ENCODE measurements at regions not wholly inside any gene's neighbourhood (a gene's known extent, or its start where the extent isn't known, plus 50 kb on each side); places are given as distances from the start of the nearest gene placed in this dataset.

DNA sequence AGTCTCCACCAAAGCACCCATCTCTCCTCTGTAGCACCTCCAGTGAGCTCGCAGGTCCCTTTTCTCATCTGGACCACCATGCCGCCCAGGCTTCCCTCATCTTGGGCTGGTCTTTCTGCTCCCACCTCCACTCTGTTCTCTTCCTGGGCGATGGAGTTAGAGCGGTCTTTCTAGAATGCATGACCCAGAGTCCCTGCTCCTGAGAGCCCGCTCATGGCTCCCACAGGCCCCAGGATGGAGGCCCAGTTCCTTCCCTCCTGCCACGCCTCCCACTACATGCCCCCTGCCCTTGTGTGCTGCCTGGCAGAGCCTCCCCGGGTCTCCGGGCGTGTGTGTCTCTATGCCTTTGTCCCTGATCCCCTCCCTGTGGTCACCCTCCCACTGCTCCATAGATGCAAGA lies 100.7 kb upstream of the RTL1 start:
- Histone ChIP-seq H3K9me3 (ENCODE audit: control insufficient read depth, low read length) (no peaks in the 10 kb centered on the region), H3K36me3 (ENCODE audit: control insufficient read depth, insufficient read depth, low read length, severe bottlenecking) (peaks cover 9% of the 10 kb centered on the region), H3K9ac (ENCODE audit: low read length) (no peak overlapping the region), H3K4me3 (ENCODE audit: low read length) (no peak overlapping the region), H3K4me1 (ENCODE audit: control insufficient read depth, insufficient read depth, low read length) (peaks cover 33% of the 10 kb centered on the region), H3K27me3 (replicated peaks; ENCODE audit: control insufficient read depth, insufficient read depth, low read length) (no peaks in the 10 kb centered on the region)
- DNase-seq (ENCODE audit: low read depth): no peak

GRCh38 chr14:101004954-101005353 lies 101.4 kb upstream of the RTL1 start:
- H3K4me1 ChIP-seq (ENCODE audit: control insufficient read depth, insufficient read depth, low read length): peaks cover 33% of the 10 kb centered on the region
- DNase-seq (ENCODE audit: low read depth): peak; percentile 69
- no peaks in the 10 kb centered on the region for H3K27me3 ChIP-seq (replicated peaks; ENCODE audit: control insufficient read depth, insufficient read depth, low read length)
- H3K9ac ChIP-seq (ENCODE audit: low read length): no peak overlapping the region
- no peaks in the 10 kb centered on the region for H3K9me3 ChIP-seq (ENCODE audit: control insufficient read depth, low read length)
- peaks cover 10% of the 10 kb centered on the region for H3K36me3 ChIP-seq (ENCODE audit: control insufficient read depth, insufficient read depth, low read length, severe bottlenecking)
- H3K4me3 ChIP-seq (ENCODE audit: low read length): no peak overlapping the region

- H3K9me3 ChIP-seq (ENCODE audit: control insufficient read depth, low read length): no peaks in the 10 kb centered on the region
- no peaks in the 10 kb centered on the region for H3K27me3 ChIP-seq (replicated peaks; ENCODE audit: control insufficient read depth, insufficient read depth, low read length)
- peaks cover 33% of the 10 kb centered on the region for H3K4me1 ChIP-seq (ENCODE audit: control insufficient read depth, insufficient read depth, low read length)
- no peak for DNase-seq (ENCODE audit: low read depth)
- no peak overlapping the region for H3K9ac ChIP-seq (ENCODE audit: low read length)
- H3K36me3 ChIP-seq (ENCODE audit: control insufficient read depth, insufficient read depth, low read length, severe bottlenecking): peaks cover 15% of the 10 kb centered on the region
- H3K4me3 ChIP-seq (ENCODE audit: low read length): no peak overlapping the region
These were observed 101.9 kb upstream of the RTL1 start for GRCh38 chr14:101005447-101005846.

- no peaks in the 10 kb centered on the region for H3K9me3 ChIP-seq (ENCODE audit: control insufficient read depth, low read length)
- H3K4me1 ChIP-seq (ENCODE audit: control insufficient read depth, insufficient read depth, low read length): peaks cover 33% of the 10 kb centered on the region
- H3K36me3 ChIP-seq (ENCODE audit: control insufficient read depth, insufficient read depth, low read length, severe bottlenecking): peaks cover 19% of the 10 kb centered on the region
- peak; percentile 22 for DNase-seq (ENCODE audit: low read depth)
- no peak overlapping the region for H3K4me3 ChIP-seq (ENCODE audit: low read length)
- no peaks in the 10 kb centered on the region for H3K27me3 ChIP-seq (replicated peaks; ENCODE audit: control insufficient read depth, insufficient read depth, low read length)
- no peak overlapping the region for H3K9ac ChIP-seq (ENCODE audit: low read length)
These were observed 102.5 kb upstream of the RTL1 start for GRCh38 chr14:101006008-101006407.

DNA sequence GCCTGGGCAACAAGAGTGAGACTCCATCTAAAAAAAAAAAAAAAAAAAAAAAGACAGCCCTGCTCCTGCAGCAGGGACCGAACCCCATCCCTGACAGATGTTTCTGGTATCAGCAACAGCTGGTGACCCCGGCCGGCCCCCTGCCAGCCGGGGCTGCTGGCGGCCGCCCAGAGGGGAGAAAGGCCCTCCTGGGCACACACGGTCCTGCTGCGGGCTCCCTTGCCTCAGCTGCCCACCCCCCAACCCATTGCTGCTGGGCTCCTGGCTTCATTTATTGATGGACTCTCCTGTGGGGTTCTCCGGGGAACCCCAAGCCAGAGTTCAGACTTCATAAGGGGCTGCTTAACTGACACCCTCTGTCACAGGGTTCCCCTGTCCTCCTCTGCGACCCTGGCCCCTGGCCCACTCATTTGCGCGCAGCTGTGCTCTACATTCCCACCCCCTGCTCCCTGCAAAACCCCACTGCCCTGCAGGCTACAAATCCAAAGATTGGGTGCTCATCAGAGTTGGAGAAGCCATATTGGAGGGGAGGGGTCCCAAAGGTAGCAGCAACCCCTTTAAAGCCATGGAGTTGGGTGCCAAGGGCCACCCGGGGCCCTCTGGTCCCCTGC lies 103.6 kb upstream of the RTL1 start:
- peaks cover 21% of the 10 kb centered on the region for H3K36me3 ChIP-seq (ENCODE audit: control insufficient read depth, insufficient read depth, low read length, severe bottlenecking)
- DNase-seq (ENCODE audit: low read depth): no peak
- no peak overlapping the region for H3K4me3 ChIP-seq (ENCODE audit: low read length)
- peaks cover 25% of the 10 kb centered on the region for H3K4me1 ChIP-seq (ENCODE audit: control insufficient read depth, insufficient read depth, low read length)
- H3K27me3 ChIP-seq (replicated peaks; ENCODE audit: control insufficient read depth, insufficient read depth, low read length): no peaks in the 10 kb centered on the region
- H3K9me3 ChIP-seq (ENCODE audit: control insufficient read depth, low read length): peaks cover 6% of the 10 kb centered on the region
- H3K9ac ChIP-seq (ENCODE audit: low read length): no peak overlapping the region

DNA sequence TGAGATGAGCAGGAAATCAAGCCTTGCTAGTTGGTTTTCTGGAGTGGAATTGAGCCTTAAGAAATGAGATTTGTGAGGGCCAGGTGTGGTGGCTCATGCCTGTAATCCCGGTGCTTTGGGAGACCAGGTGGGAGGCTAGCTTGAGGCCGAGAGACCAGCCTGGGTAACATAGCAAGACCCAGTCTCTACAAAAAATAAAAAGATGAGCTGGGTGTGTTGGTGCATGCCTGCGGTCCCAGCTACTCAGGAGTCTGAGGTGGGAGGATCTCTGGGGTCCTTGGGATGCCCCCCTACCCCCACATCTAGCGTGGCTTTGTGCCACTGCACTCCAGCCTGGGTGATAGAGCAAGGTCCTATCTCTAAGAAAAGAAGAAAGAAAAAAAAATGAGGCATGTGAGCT lies 104.2 kb upstream of the RTL1 start:
- Histone ChIP-seq H3K36me3 (ENCODE audit: control insufficient read depth, insufficient read depth, low read length, severe bottlenecking) (peaks cover 22% of the 10 kb centered on the region), H3K4me3 (ENCODE audit: low read length) (no peak overlapping the region)

GRCh38 chr14:101008196-101008595 lies 104.7 kb upstream of the RTL1 start:
- no peaks in the 10 kb centered on the region for H3K27me3 ChIP-seq (replicated peaks; ENCODE audit: control insufficient read depth, insufficient read depth, low read length)
- H3K9ac ChIP-seq (ENCODE audit: low read length): no peak overlapping the region
- H3K4me3 ChIP-seq (ENCODE audit: low read length): no peak overlapping the region
- peaks cover 21% of the 10 kb centered on the region for H3K4me1 ChIP-seq (ENCODE audit: control insufficient read depth, insufficient read depth, low read length)
- H3K9me3 ChIP-seq (ENCODE audit: control insufficient read depth, low read length): peaks cover 11% of the 10 kb centered on the region
- no peak for DNase-seq (ENCODE audit: low read depth)
- peaks cover 18% of the 10 kb centered on the region for H3K36me3 ChIP-seq (ENCODE audit: control insufficient read depth, insufficient read depth, low read length, severe bottlenecking)

More for the DNA sequence above, 104.2 kb upstream of the RTL1 start:
- Histone ChIP-seq H3K9me3 (ENCODE audit: control insufficient read depth, low read length) (peaks cover 11% of the 10 kb centered on the region), H3K4me1 (ENCODE audit: control insufficient read depth, insufficient read depth, low read length) (peaks cover 21% of the 10 kb centered on the region), H3K9ac (ENCODE audit: low read length) (no peak overlapping the region), H3K27me3 (replicated peaks; ENCODE audit: control insufficient read depth, insufficient read depth, low read length) (no peaks in the 10 kb centered on the region)
- no peak for DNase-seq (ENCODE audit: low read depth)

GRCh38 chr14:101008631-101009336 lies 105.3 kb upstream of the RTL1 start:
- peaks cover 18% of the 10 kb centered on the region for H3K36me3 ChIP-seq (ENCODE audit: control insufficient read depth, insufficient read depth, low read length, severe bottlenecking)
- peaks cover 11% of the 10 kb centered on the region for H3K9me3 ChIP-seq (ENCODE audit: control insufficient read depth, low read length)
- no peak for DNase-seq (ENCODE audit: low read depth)
- no peaks in the 10 kb centered on the region for H3K27me3 ChIP-seq (replicated peaks; ENCODE audit: control insufficient read depth, insufficient read depth, low read length)
- H3K4me3 ChIP-seq (ENCODE audit: low read length): no peak overlapping the region
- H3K9ac ChIP-seq (ENCODE audit: low read length): no peak overlapping the region
- peaks cover 18% of the 10 kb centered on the region for H3K4me1 ChIP-seq (ENCODE audit: control insufficient read depth, insufficient read depth, low read length)

DNA sequence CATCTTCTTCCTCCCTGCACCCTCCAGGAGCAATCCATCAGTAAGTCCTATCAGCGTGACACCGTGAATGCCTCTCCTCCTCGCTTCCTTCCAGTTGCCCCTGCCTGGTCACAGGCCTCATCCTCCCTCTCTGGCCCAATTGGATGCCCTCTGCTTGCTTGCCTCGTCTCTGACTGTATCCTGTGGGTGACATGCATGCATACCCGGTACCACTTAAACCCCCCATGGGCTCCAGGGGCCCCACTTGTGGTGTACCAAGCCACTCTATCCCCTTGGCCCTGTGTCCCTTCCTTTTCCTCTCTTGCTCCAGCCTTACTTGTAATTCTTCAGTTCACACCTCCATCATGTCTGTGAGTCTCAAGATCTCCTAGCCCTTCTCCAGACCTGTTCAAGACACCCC lies 106.0 kb upstream of the RTL1 start:
- no peak for DNase-seq (ENCODE audit: low read depth)
- peaks cover 11% of the 10 kb centered on the region for H3K4me1 ChIP-seq (ENCODE audit: control insufficient read depth, insufficient read depth, low read length)
- no peak overlapping the region for H3K9ac ChIP-seq (ENCODE audit: low read length)
- H3K9me3 ChIP-seq (ENCODE audit: control insufficient read depth, low read length): peaks cover 11% of the 10 kb centered on the region
- no peaks in the 10 kb centered on the region for H3K27me3 ChIP-seq (replicated peaks; ENCODE audit: control insufficient read depth, insufficient read depth, low read length)
- H3K36me3 ChIP-seq (ENCODE audit: control insufficient read depth, insufficient read depth, low read length, severe bottlenecking): peaks cover 18% of the 10 kb centered on the region
- no peak overlapping the region for H3K4me3 ChIP-seq (ENCODE audit: low read length)

GRCh38 chr14:101010293-101010692 lies 106.8 kb upstream of the RTL1 start:
- no peak for DNase-seq (ENCODE audit: low read depth)

GRCh38 chr14:101010835-101011234 lies 107.3 kb upstream of the RTL1 start:
- H3K4me1 ChIP-seq (ENCODE audit: control insufficient read depth, insufficient read depth, low read length): no peaks in the 10 kb centered on the region
- no peaks in the 10 kb centered on the region for H3K27me3 ChIP-seq (replicated peaks; ENCODE audit: control insufficient read depth, insufficient read depth, low read length)
- DNase-seq (ENCODE audit: low read depth): no peak
- H3K4me3 ChIP-seq (ENCODE audit: low read length): no peak overlapping the region
- H3K9ac ChIP-seq (ENCODE audit: low read length): no peak overlapping the region
- H3K9me3 ChIP-seq (ENCODE audit: control insufficient read depth, low read length): peaks cover 11% of the 10 kb centered on the region
- peaks cover 18% of the 10 kb centered on the region for H3K36me3 ChIP-seq (ENCODE audit: control insufficient read depth, insufficient read depth, low read length, severe bottlenecking)

More at GRCh38 chr14:101010293-101010692, 106.8 kb upstream of the RTL1 start:
- Histone ChIP-seq H3K36me3 (ENCODE audit: control insufficient read depth, insufficient read depth, low read length, severe bottlenecking) (peaks cover 18% of the 10 kb centered on the region), H3K4me1 (ENCODE audit: control insufficient read depth, insufficient read depth, low read length) (peaks cover 3% of the 10 kb centered on the region), H3K9ac (ENCODE audit: low read length) (no peak overlapping the region), H3K4me3 (ENCODE audit: low read length) (no peak overlapping the region), H3K27me3 (replicated peaks; ENCODE audit: control insufficient read depth, insufficient read depth, low read length) (no peaks in the 10 kb centered on the region), H3K9me3 (ENCODE audit: control insufficient read depth, low read length) (peaks cover 11% of the 10 kb centered on the region)

Data from adipocyte (in vitro differentiated cells).